ENCODE measurements at regions not wholly inside any gene's neighbourhood (a gene's known extent, or its start where the extent isn't known, plus 50 kb on each side); places are given as distances from the start of the nearest gene placed in this dataset.

DNA sequence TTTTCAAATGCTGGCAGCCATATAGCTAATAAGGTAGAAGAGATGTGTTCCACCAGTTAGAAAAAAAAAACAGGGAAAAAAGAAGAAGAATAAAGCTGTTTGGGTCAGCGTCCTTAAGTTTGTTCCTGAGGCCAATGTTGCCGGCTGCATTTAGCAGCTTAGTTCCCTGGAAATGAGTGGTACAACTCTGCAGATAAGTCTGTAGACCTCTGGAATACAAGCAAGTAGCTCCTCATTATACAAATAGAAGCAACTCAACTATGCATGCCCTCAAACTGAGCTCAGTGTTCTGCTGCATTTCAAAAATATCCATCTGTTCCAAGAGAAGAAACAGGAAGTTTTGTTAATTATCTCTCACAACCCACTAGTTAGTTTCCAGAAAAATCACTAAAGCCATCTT, 181.2 kb upstream of the PKN2 start:
- TF ChIP-seq POLR2A (IDR thresholded peaks at IDR 0.05) = no peak
- TF ChIP-seq, protein P1, sequence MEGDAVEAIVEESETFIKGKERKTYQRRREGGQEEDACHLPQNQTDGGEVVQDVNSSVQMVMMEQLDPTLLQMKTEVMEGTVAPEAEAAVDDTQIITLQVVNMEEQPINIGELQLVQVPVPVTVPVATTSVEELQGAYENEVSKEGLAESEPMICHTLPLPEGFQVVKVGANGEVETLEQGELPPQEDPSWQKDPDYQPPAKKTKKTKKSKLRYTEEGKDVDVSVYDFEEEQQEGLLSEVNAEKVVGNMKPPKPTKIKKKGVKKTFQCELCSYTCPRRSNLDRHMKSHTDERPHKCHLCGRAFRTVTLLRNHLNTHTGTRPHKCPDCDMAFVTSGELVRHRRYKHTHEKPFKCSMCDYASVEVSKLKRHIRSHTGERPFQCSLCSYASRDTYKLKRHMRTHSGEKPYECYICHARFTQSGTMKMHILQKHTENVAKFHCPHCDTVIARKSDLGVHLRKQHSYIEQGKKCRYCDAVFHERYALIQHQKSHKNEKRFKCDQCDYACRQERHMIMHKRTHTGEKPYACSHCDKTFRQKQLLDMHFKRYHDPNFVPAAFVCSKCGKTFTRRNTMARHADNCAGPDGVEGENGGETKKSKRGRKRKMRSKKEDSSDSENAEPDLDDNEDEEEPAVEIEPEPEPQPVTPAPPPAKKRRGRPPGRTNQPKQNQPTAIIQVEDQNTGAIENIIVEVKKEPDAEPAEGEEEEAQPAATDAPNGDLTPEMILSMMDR (IDR thresholded peaks at IDR 0.05) = no peak

Data from testis (tissue), 2 donors.